HEK293 (cell line): ENCODE measurements at regions not wholly inside any gene's neighbourhood (a gene's known extent, or its start where the extent isn't known, plus 50 kb on each side); places are given as distances from the start of the nearest gene placed in this dataset.

Source experiments
- CTCF ChIA-PET: fragments of 350-600 bp; formaldehyde crosslinking; extraction: SDS; loops from one replicate; lab custom pipeline; 2021; ENCODE audit warnings: antibody characterized with exemption; lab: Yijun Ruan, JAX
- POLR2A ChIA-PET: fragments of 300-600 bp; formaldehyde crosslinking; extraction: SDS; loops from one replicate; lab custom pipeline; 2020; ENCODE audit warnings: antibody characterized with exemption, inconsistent platforms; lab: Yijun Ruan, JAX
- H3K27ac ChIP-seq: fragments of 200-500 bp; sonication (Bioruptor generic); 2 replicates; pipeline ENCODE4 v1.5.1; 2014; ENCODE audit warnings: low read depth, low read length, control low read depth, inconsistent platforms; ENCODE audit errors: extremely low read depth
- H3K36me3 ChIP-seq, 2 experiments: fragments of 200-500 bp in 1 of 2; sonication (Bioruptor generic) in 1 of 2; 1 replicate in 1 of 2; 2 replicates in 1 of 2; pipeline ENCODE4 v1.5.1; 2014 to 2017; ENCODE audit warnings: inconsistent platforms in 2 of 2, low read length in 2 of 2; ENCODE audit not compliant: control insufficient read depth in 2 of 2, insufficient read depth in 1 of 2
- H3K4me1 ChIP-seq: fragments of 200-500 bp; sonication (Bioruptor generic); 2 replicates; pipeline ENCODE4 v1.5.1; 2014; ENCODE audit warnings: mild to moderate bottlenecking, low read length, inconsistent platforms; ENCODE audit not compliant: control insufficient read depth, insufficient read depth
- H3K4me3 ChIP-seq: 2 replicates; pipeline ENCODE4 v1.5.1; 2011; ENCODE audit warnings: low read depth, mild to moderate bottlenecking, control low read depth, low read length, moderate library complexity
- H3K9me3 ChIP-seq: fragments of 200-500 bp; sonication (Bioruptor generic); 2 replicates; pipeline ENCODE4 v1.5.1; 2014; ENCODE audit warnings: low read depth, low read length, inconsistent platforms; ENCODE audit not compliant: control insufficient read depth, insufficient read depth
- BCL11B ChIP-seq: fragments of 450-650 bp; formaldehyde crosslinking; IDR thresholded peaks from 2 replicates; pipeline ENCODE4 v1.5.1; 2016; ENCODE audit warnings: low read depth, missing biosample characterization, missing genetic modification characterization
- MYNN ChIP-seq: fragments of 450-650 bp; formaldehyde crosslinking; IDR thresholded peaks from 2 replicates; pipeline ENCODE4 v1.5.1; 2016; ENCODE audit warnings: missing biosample characterization, missing genetic modification characterization, borderline replicate concordance
- PATZ1 ChIP-seq: fragments of 450-650 bp; formaldehyde crosslinking; IDR thresholded peaks from 2 replicates; pipeline ENCODE4 v1.5.1; 2016; ENCODE audit warnings: missing biosample characterization, missing genetic modification characterization
- RBAK ChIP-seq: fragments of 450-650 bp; formaldehyde crosslinking; IDR thresholded peaks from 2 replicates; pipeline ENCODE4 v1.5.1; 2016; ENCODE audit warnings: missing biosample characterization, missing genetic modification characterization
- SP7 ChIP-seq: fragments of 450-650 bp; formaldehyde crosslinking; IDR thresholded peaks from 2 replicates; pipeline ENCODE4 v1.5.1; 2016; ENCODE audit warnings: missing biosample characterization, missing genetic modification characterization
- YY2 ChIP-seq: fragments of 450-650 bp; formaldehyde crosslinking; IDR thresholded peaks from 2 replicates; pipeline ENCODE4 v1.5.1; 2016; ENCODE audit warnings: missing biosample characterization, missing genetic modification characterization
- ZBTB8A ChIP-seq: fragments of 450-650 bp; formaldehyde crosslinking; IDR thresholded peaks from 2 replicates; pipeline ENCODE4 v1.5.1; 2016; ENCODE audit warnings: missing biosample characterization, missing genetic modification characterization
- ZEB2 ChIP-seq: fragments of 450-650 bp; formaldehyde crosslinking; IDR thresholded peaks from 2 replicates; pipeline ENCODE4 v1.5.1; 2016; ENCODE audit warnings: missing biosample characterization, missing genetic modification characterization
- ZFP3 ChIP-seq: fragments of 450-650 bp; formaldehyde crosslinking; IDR thresholded peaks from 2 replicates; pipeline ENCODE4 v1.5.1; 2016; ENCODE audit warnings: low read depth, missing biosample characterization, missing genetic modification characterization
- ZNF10 ChIP-seq: fragments of 450-650 bp; formaldehyde crosslinking; IDR thresholded peaks from 2 replicates; pipeline ENCODE4 v1.5.1; 2017; ENCODE audit warnings: missing biosample characterization, missing genetic modification characterization
- ZNF155 ChIP-seq: fragments of 450-650 bp; formaldehyde crosslinking; IDR thresholded peaks from 2 replicates; pipeline ENCODE4 v1.5.1; 2016; ENCODE audit warnings: missing biosample characterization, missing genetic modification characterization
- ZNF175 ChIP-seq: fragments of 450-650 bp; formaldehyde crosslinking; IDR thresholded peaks from 2 replicates; pipeline ENCODE4 v1.5.1; 2016; ENCODE audit warnings: missing biosample characterization, missing genetic modification characterization
- ZNF23 ChIP-seq: fragments of 450-650 bp; formaldehyde crosslinking; IDR thresholded peaks from 2 replicates; pipeline ENCODE4 v1.5.1; 2016; ENCODE audit warnings: missing biosample characterization, missing genetic modification characterization, borderline replicate concordance
- ZNF239 ChIP-seq: fragments of 450-650 bp; formaldehyde crosslinking; IDR thresholded peaks from 2 replicates; pipeline ENCODE4 v1.5.1; 2016; ENCODE audit warnings: missing biosample characterization, missing genetic modification characterization
- ZNF26 ChIP-seq: fragments of 450-650 bp; formaldehyde crosslinking; IDR thresholded peaks from 2 replicates; pipeline ENCODE4 v1.5.1; 2016; ENCODE audit warnings: missing biosample characterization, missing genetic modification characterization
- ZNF366 ChIP-seq: fragments of 450-650 bp; formaldehyde crosslinking; conservative IDR thresholded peaks from 2 replicates; pipeline ENCODE4 v1.5.1; 2016; ENCODE audit warnings: missing biosample characterization, missing genetic modification characterization
- ZNF398 ChIP-seq: fragments of 450-650 bp; formaldehyde crosslinking; IDR thresholded peaks from 2 replicates; pipeline ENCODE4 v1.5.1; 2017; ENCODE audit warnings: missing biosample characterization, missing genetic modification characterization
- ZNF433 ChIP-seq: fragments of 450-650 bp; formaldehyde crosslinking; IDR thresholded peaks from 2 replicates; pipeline ENCODE4 v1.5.1; 2016; ENCODE audit warnings: missing biosample characterization, missing genetic modification characterization, low read depth
- ZNF510 ChIP-seq: fragments of 450-650 bp; formaldehyde crosslinking; IDR thresholded peaks from 2 replicates; pipeline ENCODE4 v1.5.1; 2018; ENCODE audit warnings: mild to moderate bottlenecking, missing genetic modification characterization, missing biosample characterization; ENCODE audit not compliant: insufficient replicate concordance
- ZNF548 ChIP-seq: fragments of 450-650 bp; formaldehyde crosslinking; IDR thresholded peaks from 2 replicates; pipeline ENCODE4 v1.5.1; 2016; ENCODE audit warnings: missing biosample characterization, missing genetic modification characterization
- ZNF549 ChIP-seq: fragments of 450-650 bp; IDR thresholded peaks from 2 replicates; pipeline ENCODE4 v1.5.1; 2018; ENCODE audit warnings: missing biosample characterization, missing genetic modification characterization, mild to moderate bottlenecking, inconsistent platforms, moderate library complexity
- ZNF555 ChIP-seq: fragments of 450-650 bp; formaldehyde crosslinking; conservative IDR thresholded peaks from 2 replicates; pipeline ENCODE4 v1.5.1; 2017; ENCODE audit warnings: missing biosample characterization, mild to moderate bottlenecking, missing genetic modification characterization, inconsistent platforms
- ZNF600 ChIP-seq: fragments of 450-650 bp; formaldehyde crosslinking; IDR thresholded peaks from 2 replicates; pipeline ENCODE4 v1.5.1; 2016; ENCODE audit warnings: missing biosample characterization, missing genetic modification characterization
- ZNF621 ChIP-seq: fragments of 450-650 bp; formaldehyde crosslinking; IDR thresholded peaks from 2 replicates; pipeline ENCODE4 v1.5.1; 2017; ENCODE audit warnings: missing biosample characterization, missing genetic modification characterization
- ZNF623 ChIP-seq: fragments of 450-650 bp; formaldehyde crosslinking; IDR thresholded peaks from 2 replicates; pipeline ENCODE4 v1.5.1; 2016; ENCODE audit warnings: missing biosample characterization, missing genetic modification characterization
- ZNF629 ChIP-seq: fragments of 450-650 bp; formaldehyde crosslinking; IDR thresholded peaks from 2 replicates; pipeline ENCODE4 v1.5.1; 2017; ENCODE audit warnings: missing biosample characterization, missing genetic modification characterization
- ZNF645 ChIP-seq: fragments of 450-650 bp; formaldehyde crosslinking; IDR thresholded peaks from 2 replicates; pipeline ENCODE4; 2016; ENCODE audit warnings: missing biosample characterization, missing genetic modification characterization
- ZNF660 ChIP-seq: fragments of 450-650 bp; IDR thresholded peaks from 2 replicates; pipeline ENCODE4 v1.5.1; 2018; ENCODE audit warnings: missing biosample characterization, mild to moderate bottlenecking, missing genetic modification characterization
- ZNF747 ChIP-seq: fragments of 450-650 bp; formaldehyde crosslinking; IDR thresholded peaks from 2 replicates; pipeline ENCODE4 v1.5.1; 2016; ENCODE audit warnings: missing biosample characterization, missing genetic modification characterization
- ZNF843 ChIP-seq: fragments of 450-650 bp; formaldehyde crosslinking; IDR thresholded peaks from 2 replicates; pipeline ENCODE4 v1.5.1; 2016; ENCODE audit warnings: missing biosample characterization, missing genetic modification characterization

GRCh38 chr1:59150577-59151386 is 146.1 kb upstream of the FGGY start:
- H3K4me1 ChIP-seq = no peaks in the 10 kb centered on the region; the same call in 1 of the 2 replicates
- H3K4me3 ChIP-seq = no peak overlapping the region
- ChIA-PET CTCF (interaction anchor here (0.6 to 1.4 kb wide), 2 partner anchors 23 to 68 kb away, joined by 3 read pairs; no protein-coding TSS in a partner anchor), POLR2A (no interaction called here)
- no peaks in the 10 kb centered on the region for H3K9me3 ChIP-seq
- H3K27ac ChIP-seq = no peak overlapping the region
- H3K36me3 ChIP-seq = no peaks in the 10 kb centered on the region
- TF ChIP-seq ZBTB8A (tag by site-specific recombination) (0 out of 2 replicates have a peak, but pooled peaks have one; percentile 12), ZNF555 (tag by site-specific recombination) (no peak), ZNF510 (tag by site-specific recombination) (no peak), SP7 (tag by site-specific recombination) (peak; percentile 50; the same call in 1 of the 2 replicates), ZNF629 (tag by site-specific recombination) (peak; percentile 37), PATZ1 (peak; percentile 50), ZNF433 (tag by site-specific recombination) (no peak), ZNF398 (tag by site-specific recombination) (peak; percentile 96), ZNF239 (tag by site-specific recombination) (peak; percentile 62; the same call in 1 of the 2 replicates), ZNF600 (tag by site-specific recombination) (peak; percentile 55; the same call in 1 of the 2 replicates), ZNF843 (tag by site-specific recombination) (no peak), ZNF660 (tag by site-specific recombination) (peak; percentile 52; the same call in 1 of the 2 replicates), ZNF366 (peak; percentile 38; the same call in 1 of the 2 replicates)

- H3K9me3 ChIP-seq = no peaks in the 10 kb centered on the region
- no peak overlapping the region for H3K4me3 ChIP-seq
Measured at GRCh38 chr1:59151387-59151761, 145.5 kb upstream of the FGGY start.

GRCh38 chr1:59151860-59152259 is 145.0 kb upstream of the FGGY start:
- POLR2A ChIA-PET = no interaction called here
- CTCF ChIA-PET = interaction anchor here (1.5 kb wide), 1 partner anchor 9 kb away, joined by 4 read pairs; no protein-coding TSS in a partner anchor
- Histone ChIP-seq H3K27ac (no peak overlapping the region), H3K4me1 (no peaks in the 10 kb centered on the region; the same call in 1 of the 2 replicates), H3K4me3 (no peak overlapping the region), H3K9me3 (no peaks in the 10 kb centered on the region), H3K36me3 (no peaks in the 10 kb centered on the region)
- no peak for TF ChIP-seq ZNF623 (tag by site-specific recombination)
- no peak for TF ChIP-seq ZFP3
- no peak for TF ChIP-seq ZEB2
- TF ChIP-seq ZNF645 (tag by site-specific recombination) = no peak
- no peak for TF ChIP-seq ZNF23 (tag by site-specific recombination)
- no peak for TF ChIP-seq ZNF548 (tag by site-specific recombination)
- no peak for TF ChIP-seq ZNF621 (tag by site-specific recombination)
- no peak for TF ChIP-seq ZNF26
- TF ChIP-seq ZNF747 (tag by site-specific recombination) = no peak
- no peak for TF ChIP-seq BCL11B (tag by site-specific recombination)

More at GRCh38 chr1:59151387-59151761, 145.5 kb upstream of the FGGY start:
- no peak overlapping the region for H3K27ac ChIP-seq
- H3K36me3 ChIP-seq = no peaks in the 10 kb centered on the region
- ChIA-PET CTCF (interaction anchor here (0.6 to 1.4 kb wide), 2 partner anchors 23 to 69 kb away, joined by 3 read pairs; no protein-coding TSS in a partner anchor), POLR2A (no interaction called here)
- no peak for TF ChIP-seq ZNF10 (tag by site-specific recombination)
- no peak for TF ChIP-seq RBAK (tag by site-specific recombination)
- TF ChIP-seq ZNF155 (tag by site-specific recombination) = no peak
- TF ChIP-seq YY2 (tag by site-specific recombination) = no peak
- TF ChIP-seq ZNF175 (tag by site-specific recombination) = no peak
- TF ChIP-seq MYNN (tag by site-specific recombination) = no peak
- TF ChIP-seq ZNF549 = no peak
- no peaks in the 10 kb centered on the region; the same call in 1 of the 2 replicates for H3K4me1 ChIP-seq
